Panc1 (cell line): ENCODE measurements at regions not wholly inside any gene's neighbourhood (a gene's known extent, or its start where the extent isn't known, plus 50 kb on each side); places are given as distances from the start of the nearest gene placed in this dataset.

Source experiments
- ATAC-seq: fragments of 200-7000 bp; cut with Tn5 transposase; 2 replicates; pipeline ENCODE4 v1.9.1; 2020; ENCODE audit warnings: mild to moderate bottlenecking, moderate library complexity
- BruUV-seq: library from RNA; stranded (reverse); fragments of 400-500 nt; replicated peaks from 2 replicates; lab custom pipeline; 2021; lab: Mats Ljungman, UMichigan
- CTCF ChIA-PET: fragments of 300-600 bp; sonication (Branson Sonifier 250); formaldehyde crosslinking; loops from one replicate; lab custom pipeline; 2022; ENCODE audit warnings: antibody characterized with exemption; lab: Charles Lee
- POLR2A ChIA-PET: fragments of 300-600 bp; sonication (Branson Sonifier 250); formaldehyde crosslinking; loops from one replicate; lab custom pipeline; 2022; ENCODE audit warnings: antibody characterized with exemption; lab: Charles Lee
- DNase-seq: peaks from one replicate; pipeline ENCODE4 v3.0.0-alpha.2; 2010; ENCODE audit warnings: low read depth, low spot score
- H3K27ac ChIP-seq: 2 replicates; pipeline ENCODE4 v1.5.1; 2011; ENCODE audit warnings: mild to moderate bottlenecking, low read length, inconsistent platforms
- H3K27me3 ChIP-seq: fragments of 200-500 bp; sonication (Bioruptor generic); 2 replicates; pipeline ENCODE4 v1.6.0; 2014; ENCODE audit warnings: low read length, inconsistent platforms; ENCODE audit not compliant: control insufficient read depth, insufficient read depth
- H3K36me3 ChIP-seq: fragments of 200-500 bp; sonication (Bioruptor generic); 2 replicates; pipeline ENCODE4 v1.5.1; 2014; ENCODE audit warnings: inconsistent platforms, mild to moderate bottlenecking, low read length, moderate library complexity; ENCODE audit not compliant: control insufficient read depth, insufficient read depth
- H3K4me1 ChIP-seq: 2 replicates; pipeline ENCODE4 v1.5.1; 2011; ENCODE audit warnings: inconsistent platforms, mild to moderate bottlenecking, low read length, moderate library complexity; ENCODE audit not compliant: control insufficient read depth, insufficient read depth
- H3K4me3 ChIP-seq, 2 experiments: 2 replicates each; pipeline ENCODE4 v1.5.1; 2011 to 2012; ENCODE audit warnings: low read depth in 2 of 2, low read length in 2 of 2, mild to moderate bottlenecking in 2 of 2, inconsistent platforms in 1 of 2, moderate library complexity in 1 of 2
- H3K9me3 ChIP-seq: fragments of 200-500 bp; sonication (Bioruptor generic); 2 replicates; pipeline ENCODE4 v1.5.1; 2014; ENCODE audit warnings: low read depth, mild to moderate bottlenecking, inconsistent platforms, low read length, moderate library complexity; ENCODE audit not compliant: control insufficient read depth, insufficient read depth
- CTCF ChIP-seq: fragments of 450-650 bp; IDR thresholded peaks from 2 replicates; pipeline ENCODE4 v1.5.1; 2017; ENCODE audit warnings: mild to moderate bottlenecking
- POLR2AphosphoS5 ChIP-seq: IDR thresholded peaks from 2 replicates; pipeline ENCODE4 v1.6.1; 2012; ENCODE audit warnings: mild to moderate bottlenecking, low read depth, low read length, moderate library complexity
- REST ChIP-seq, 2 experiments: IDR thresholded peaks; 2 replicates each; pipeline ENCODE4 v1.6.1; 2011 to 2012; ENCODE audit warnings: low read depth in 2 of 2, control low read depth in 1 of 2, low read length in 1 of 2, mild to moderate bottlenecking in 1 of 2, moderate library complexity in 1 of 2; ENCODE audit not compliant: insufficient read depth in 1 of 2
- SIN3A ChIP-seq: IDR thresholded peaks from 2 replicates; pipeline ENCODE4 v1.6.1; 2012; ENCODE audit warnings: low read depth, mild to moderate bottlenecking, low read length, moderate library complexity, borderline replicate concordance; ENCODE audit not compliant: insufficient read depth
- TCF7L2 ChIP-seq: IDR thresholded peaks from 2 replicates; pipeline ENCODE4 v1.6.1; 2011; ENCODE audit warnings: mild to moderate bottlenecking, low read depth, low read length, inconsistent platforms
- in situ Hi-C: cut with HindIII; loops from 2 replicates; pipeline ENCODE4 v1.10.0; 2016; ENCODE audit warnings: low sequenced_read_pairs, low pct_unique_long_range_greater_than_20kb
- intact Hi-C: fragments of 100-400 bp; cut with micrococcal nuclease; formaldehyde crosslinking; loops from one replicate; pipeline ENCODE4 v1.10.0; 2022; ENCODE audit not compliant: unreplicated experiment

- no peaks in the 10 kb centered on the region for H3K9me3 ChIP-seq
- H3K4me1 ChIP-seq = no peaks in the 10 kb centered on the region
- in situ Hi-C loops = no loop called here
- H3K27ac ChIP-seq = no peak overlapping the region
- POLR2A ChIA-PET = no interaction called here
- TF ChIP-seq TCF7L2 = no peak
- no peak overlapping the region for H3K4me3 ChIP-seq
- H3K36me3 ChIP-seq = no peaks in the 10 kb centered on the region
- H3K27me3 ChIP-seq = no peaks in the 10 kb centered on the region
- BruUV-seq = no TSS peak
- CTCF ChIA-PET = no interaction called here
- DNase-seq (no peak), ATAC-seq (no peak)
- intact Hi-C loops = no loop called here
These were observed 427.1 kb downstream of the EFNB2 start for GRCh38 chr13:106108346-106108745.

- no peak for ATAC-seq
- in situ Hi-C loops (no loop called here), intact Hi-C loops (no loop called here)
- Histone ChIP-seq H3K27me3 (no peaks in the 10 kb centered on the region), H3K36me3 (no peaks in the 10 kb centered on the region), H3K4me3 (no peak overlapping the region), H3K4me1 (no peaks in the 10 kb centered on the region), H3K27ac (no peak overlapping the region), H3K9me3 (no peaks in the 10 kb centered on the region)
- DNase-seq = no peak
- ChIA-PET POLR2A (no interaction called here), CTCF (no interaction called here)
- no peak for TF ChIP-seq TCF7L2
- no peak for TF ChIP-seq SIN3A
- no peak for TF ChIP-seq REST (IDR thresholded peaks at IDR 0.05; ENCODE audit: insufficient read depth in 1 of 2, low read depth in 2 of 2, low read length in 1 of 2)
- no peak for TF ChIP-seq POLR2AphosphoS5
- no peak for TF ChIP-seq CTCF
- no TSS peak for BruUV-seq
These were observed 428.4 kb downstream of the EFNB2 start for GRCh38 chr13:106107061-106107460.

GRCh38 chr13:106105153-106105552 lies 430.3 kb downstream of the EFNB2 start:
- intact Hi-C loops (no loop called here), in situ Hi-C loops (no loop called here)
- Histone ChIP-seq H3K4me1 (no peaks in the 10 kb centered on the region), H3K4me3 (no peak overlapping the region), H3K27ac (no peak overlapping the region), H3K27me3 (no peaks in the 10 kb centered on the region), H3K9me3 (no peaks in the 10 kb centered on the region), H3K36me3 (no peaks in the 10 kb centered on the region)
- ATAC-seq (no peak), DNase-seq (no peak)
- no peak for TF ChIP-seq TCF7L2
- no peak for TF ChIP-seq REST (IDR thresholded peaks at IDR 0.05; ENCODE audit: insufficient read depth in 1 of 2, low read depth in 2 of 2, low read length in 1 of 2)
- ChIA-PET CTCF (no interaction called here), POLR2A (no interaction called here)
- BruUV-seq = no TSS peak
